ENCODE measurements at regions not wholly inside any gene's neighbourhood (a gene's known extent, or its start where the extent isn't known, plus 50 kb on each side); places are given as distances from the start of the nearest gene placed in this dataset.

GRCh38 chr1:30137001-30137400 lies 586.4 kb downstream of the MATN1 start:
- DNase-seq (ENCODE audit: low spot score) (no peak), FAIRE-seq (no peak), ATAC-seq (no peak)
- CTCF ChIA-PET (ENCODE audit: low intra/inter-chr PET ratio, low total read pairs), result no interaction called here
- no peaks in the 10 kb centered on the region for H3K36me3 ChIP-seq (replicated peaks in 1 of 2; ENCODE audit: control insufficient read depth in 1 of 2, insufficient read depth in 2 of 2, low read length in 2 of 2)
- in situ Hi-C loops (cut with HindIII; ENCODE audit: extremely low pct_ligation_motif_present, low pct_unique_long_range_greater_than_20kb) (no loop called here), intact Hi-C loops (cut with micrococcal nuclease; ENCODE audit: unreplicated experiment) (no loop called here)
- no peak overlapping the region for H3K27ac ChIP-seq (ENCODE audit: extremely low read length, insufficient read depth, low read length)
- H4K20me1 ChIP-seq (ENCODE audit: insufficient read depth, low read length), result no peaks in the 10 kb centered on the region
- 3% methylated on average over 3 of the region's 3 CpGs for WGBS (ENCODE audit: low lambda C conversion rate)
- H3K4me3 ChIP-seq (replicated peaks in 1 of 3; ENCODE audit: insufficient read depth in 1 of 3, low read depth in 2 of 3, low read length in 3 of 3), result no peak overlapping the region
- H3K79me2 ChIP-seq (ENCODE audit: insufficient read depth, low read length), result no peaks in the 10 kb centered on the region
- POLR2A ChIA-PET, result no interaction called here
- no TSS peak for BruUV-seq (replicated peaks)
- no peak overlapping the region for H2AFZ ChIP-seq (ENCODE audit: low read length)
- H3K4me2 ChIP-seq (ENCODE audit: low read depth, low read length), result no peak overlapping the region
- peaks cover 3 to 8% of the 10 kb centered on the region in 2 experiments; a peak in 2 of 5 replicates for H3K27me3 ChIP-seq (ENCODE audit: control insufficient read depth in 1 of 2, insufficient read depth in 2 of 2, low read length in 2 of 2)
- H3K9ac ChIP-seq (ENCODE audit: insufficient read depth, low read depth, low read length), result no peak overlapping the region
- no peak for TF ChIP-seq RARA (CRISPR knock-in tag; IDR thresholded peaks at IDR 0.05)
- TF ChIP-seq KAT8 (CRISPR knock-in tag; IDR thresholded peaks at IDR 0.05), result no peak
- TF ChIP-seq, protein P1, sequence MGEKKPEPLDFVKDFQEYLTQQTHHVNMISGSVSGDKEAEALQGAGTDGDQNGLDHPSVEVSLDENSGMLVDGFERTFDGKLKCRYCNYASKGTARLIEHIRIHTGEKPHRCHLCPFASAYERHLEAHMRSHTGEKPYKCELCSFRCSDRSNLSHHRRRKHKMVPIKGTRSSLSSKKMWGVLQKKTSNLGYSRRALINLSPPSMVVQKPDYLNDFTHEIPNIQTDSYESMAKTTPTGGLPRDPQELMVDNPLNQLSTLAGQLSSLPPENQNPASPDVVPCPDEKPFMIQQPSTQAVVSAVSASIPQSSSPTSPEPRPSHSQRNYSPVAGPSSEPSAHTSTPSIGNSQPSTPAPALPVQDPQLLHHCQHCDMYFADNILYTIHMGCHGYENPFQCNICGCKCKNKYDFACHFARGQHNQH (CRISPR knock-in tag; IDR thresholded peaks at IDR 0.05), result no peak
- TF ChIP-seq, protein P2, sequence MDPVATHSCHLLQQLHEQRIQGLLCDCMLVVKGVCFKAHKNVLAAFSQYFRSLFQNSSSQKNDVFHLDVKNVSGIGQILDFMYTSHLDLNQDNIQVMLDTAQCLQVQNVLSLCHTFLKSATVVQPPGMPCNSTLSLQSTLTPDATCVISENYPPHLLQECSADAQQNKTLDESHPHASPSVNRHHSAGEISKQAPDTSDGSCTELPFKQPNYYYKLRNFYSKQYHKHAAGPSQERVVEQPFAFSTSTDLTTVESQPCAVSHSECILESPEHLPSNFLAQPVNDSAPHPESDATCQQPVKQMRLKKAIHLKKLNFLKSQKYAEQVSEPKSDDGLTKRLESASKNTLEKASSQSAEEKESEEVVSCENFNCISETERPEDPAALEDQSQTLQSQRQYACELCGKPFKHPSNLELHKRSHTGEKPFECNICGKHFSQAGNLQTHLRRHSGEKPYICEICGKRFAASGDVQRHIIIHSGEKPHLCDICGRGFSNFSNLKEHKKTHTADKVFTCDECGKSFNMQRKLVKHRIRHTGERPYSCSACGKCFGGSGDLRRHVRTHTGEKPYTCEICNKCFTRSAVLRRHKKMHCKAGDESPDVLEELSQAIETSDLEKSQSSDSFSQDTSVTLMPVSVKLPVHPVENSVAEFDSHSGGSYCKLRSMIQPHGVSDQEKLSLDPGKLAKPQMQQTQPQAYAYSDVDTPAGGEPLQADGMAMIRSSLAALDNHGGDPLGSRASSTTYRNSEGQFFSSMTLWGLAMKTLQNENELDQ (CRISPR knock-in tag; IDR thresholded peaks at IDR 0.05; ENCODE audit: borderline replicate concordance), result no peak
- no peak for TF ChIP-seq CEBPG (CRISPR knock-in tag; IDR thresholded peaks at IDR 0.05)
- no peak for TF ChIP-seq SMC3 (IDR thresholded peaks at IDR 0.05; ENCODE audit: low read length)
- TF ChIP-seq ZSCAN20 (CRISPR knock-in tag; IDR thresholded peaks at IDR 0.05; ENCODE audit: borderline replicate concordance), result no peak
- TF ChIP-seq FOXP1 (IDR thresholded peaks at IDR 0.05), result no peak
- TF ChIP-seq FOXP1 (CRISPR knock-in tag; IDR thresholded peaks at IDR 0.05), result no peak
- no peak for TF ChIP-seq DPF2 (CRISPR knock-in tag; IDR thresholded peaks at IDR 0.05; ENCODE audit: borderline replicate concordance, low read depth)
- TF ChIP-seq GMEB2 (CRISPR knock-in tag; IDR thresholded peaks at IDR 0.05; ENCODE audit: low read depth), result no peak
- TF ChIP-seq FLYWCH1 (CRISPR knock-in tag; IDR thresholded peaks at IDR 0.05), result no peak
- no peak for TF ChIP-seq CBX1 (IDR thresholded peaks at IDR 0.05; ENCODE audit: low read depth)
- H3K9me3 ChIP-seq (ENCODE audit: low read length), result no peaks in the 10 kb centered on the region
- H3K4me1 ChIP-seq (ENCODE audit: insufficient read depth, low read length), result no peaks in the 10 kb centered on the region
